Breast epithelium (tissue), 3 donors: ENCODE measurements at regions not wholly inside any gene's neighbourhood (a gene's known extent, or its start where the extent isn't known, plus 50 kb on each side); places are given as distances from the start of the nearest gene placed in this dataset.

ENCODE experiments used
- CTCF ChIP-seq, 3 donors: fragments of 450-650 bp; IDR thresholded peaks; one replicate each; pipeline ENCODE4 v1.5.1; 2016 to 2017; ENCODE audit warnings: antibody characterized with exemption in 3 of 3, mild to moderate bottlenecking in 3 of 3, moderate library complexity in 3 of 3
- POLR2A ChIP-seq: fragments of 450-650 bp; IDR thresholded peaks from one replicate; pipeline ENCODE4 v1.6.1; 2016; ENCODE audit warnings: antibody characterized with exemption, mild to moderate bottlenecking, moderate library complexity
- POLR2AphosphoS5 ChIP-seq, 3 donors: sonication (generic); formaldehyde crosslinking; IDR thresholded peaks; one replicate each; pipeline ENCODE4 v1.6.1; 2017; ENCODE audit warnings: antibody characterized with exemption in 3 of 3

- no peak for TF ChIP-seq POLR2A
- TF ChIP-seq POLR2AphosphoS5 (IDR thresholded peaks at IDR 0.05): no peak
- TF ChIP-seq CTCF (IDR thresholded peaks at IDR 0.05): no peak
Observed at GRCh38 chr13:34311251-34311650, 493.3 kb downstream of the RFC3 start.
